A549 (cell line): ENCODE measurements at regions not wholly inside any gene's neighbourhood (a gene's known extent, or its start where the extent isn't known, plus 50 kb on each side); places are given as distances from the start of the nearest gene placed in this dataset.

ENCODE experiments used
- ATAC-seq, 2 experiments: fragments of 200-7000 bp in 1 of 2; fragments of >200 bp in 1 of 2; cut with Nextera tagmentation in 1 of 2; cut with Tn5 transposase in 1 of 2; 3 replicates each; pipeline versions ENCODE4 v1.8.0 to v1.9.1; 2018 to 2020; ENCODE audit warnings: mild to moderate bottlenecking in 1 of 2, moderate library complexity in 1 of 2
- CTCF ChIA-PET: fragments of 300-600 bp; sonication (Branson Sonifier 250); formaldehyde crosslinking; extraction: SDS; loops from one replicate; lab custom pipeline; 2021; ENCODE audit warnings: antibody characterized with exemption, inconsistent platforms; lab: Yijun Ruan, JAX
- POLR2A ChIA-PET: fragments of 350-600 bp; formaldehyde crosslinking; extraction: SDS; loops from one replicate; lab custom pipeline; 2021; ENCODE audit warnings: antibody characterized with exemption, inconsistent platforms; lab: Yijun Ruan, JAX
- DNase-seq, 2 experiments: peaks; one replicate each; pipeline versions ENCODE4 v3.0.0 to v3.0.0-alpha.2; 2011 to 2016; ENCODE audit warnings: low read depth in 1 of 2, low spot score in 1 of 2
- FAIRE-seq: peaks from 2 replicates; lab custom pipeline; 2011; peaks lifted over from hg19 to GRCh38; lab: Jason Lieb, UNC
- H3K27ac ChIP-seq, 2 experiments: fragments of >200 bp; sonication (Bioruptor Twin); formaldehyde crosslinking; 3 replicates each; pipeline ENCODE4 v1.5.1; 2016 to 2017
- H3K4me1 ChIP-seq: fragments of >200 bp; sonication (Bioruptor Twin); formaldehyde crosslinking; 3 replicates; pipeline ENCODE4 v1.6.1; 2016
- H3K4me2 ChIP-seq: fragments of >200 bp; sonication (Bioruptor Twin); formaldehyde crosslinking; 3 replicates; pipeline ENCODE4 v1.6.1; 2016
- H3K4me3 ChIP-seq: fragments of >200 bp; sonication (Bioruptor Twin); formaldehyde crosslinking; 3 replicates; pipeline ENCODE4 v1.5.1; 2016
- H3K9me3 ChIP-seq: fragments of >200 bp; sonication (Bioruptor Twin); formaldehyde crosslinking; 3 replicates; pipeline ENCODE4 v1.6.1; 2016
- ATOH8 ChIP-seq: fragments of 250-450 bp; sonication (Bioruptor Pico); IDR thresholded peaks from 2 replicates; pipeline ENCODE4 v1.5.0; 2020; ENCODE audit warnings: low read depth, mild to moderate bottlenecking, moderate library complexity
- CBX2 ChIP-seq: fragments of 200-600 bp; sonication (generic); IDR thresholded peaks from 2 replicates; pipeline ENCODE4 v1.6.1; 2016; ENCODE audit warnings: low read depth, mild to moderate bottlenecking, borderline replicate concordance
- CTCF ChIP-seq: fragments of >200 bp; sonication (Bioruptor Twin); formaldehyde crosslinking; IDR thresholded peaks from 3 replicates; pipeline ENCODE4 v1.5.1; 2016
- EP300 ChIP-seq, 2 experiments: fragments of >200 bp; sonication (Bioruptor Twin); formaldehyde crosslinking; IDR thresholded peaks; 2 replicates in 1 of 2; 3 replicates in 1 of 2; pipeline ENCODE4 v1.6.1; 2016 to 2017
- ESRRA ChIP-seq: fragments of 150-350 bp; IDR thresholded peaks from 2 replicates; pipeline ENCODE4 v1.6.1; 2014; ENCODE audit warnings: mild to moderate bottlenecking, low read length, borderline replicate concordance
- GATA3 ChIP-seq: IDR thresholded peaks from 2 replicates; pipeline ENCODE4 v1.6.1; 2012; ENCODE audit warnings: borderline replicate concordance
- HEYL ChIP-seq: fragments of 250-450 bp; sonication (Bioruptor Pico); IDR thresholded peaks from 2 replicates; pipeline ENCODE4 v1.8.0; 2021; ENCODE audit warnings: mild to moderate bottlenecking, moderate library complexity
- HOXA7 ChIP-seq: fragments of 250-450 bp; sonication (Bioruptor Pico); IDR thresholded peaks from 2 replicates; pipeline ENCODE4 v1.5.0; 2020; ENCODE audit warnings: mild to moderate bottlenecking, moderate library complexity
- JUN ChIP-seq, 2 experiments: fragments of >200 bp; sonication (Bioruptor Twin); formaldehyde crosslinking; IDR thresholded peaks; 2 replicates in 1 of 2; 3 replicates in 1 of 2; pipeline ENCODE4 v1.6.1; 2016 to 2017
- JUNB ChIP-seq: fragments of >200 bp; sonication (Bioruptor Twin); formaldehyde crosslinking; IDR thresholded peaks from 2 replicates; pipeline ENCODE4 v1.6.1; 2016
- KDM1A ChIP-seq: fragments of 200-600 bp; sonication (generic); IDR thresholded peaks from 2 replicates; pipeline ENCODE4 v1.6.1; 2016; ENCODE audit warnings: low read depth, mild to moderate bottlenecking
- MAFK ChIP-seq: fragments of 450-650 bp; IDR thresholded peaks from 2 replicates; pipeline ENCODE4 v1.6.1; 2014; ENCODE audit not compliant: partially characterized antibody
- MAZ ChIP-seq: fragments of 150-350 bp; IDR thresholded peaks from 2 replicates; pipeline ENCODE4 v1.6.1; 2014; ENCODE audit warnings: antibody characterized with exemption, low read depth, low read length, borderline replicate concordance
- NPAS2 ChIP-seq: fragments of 250-450 bp; sonication (Bioruptor Pico); IDR thresholded peaks from 2 replicates; pipeline ENCODE4 v1.8.0; 2022; ENCODE audit warnings: mild to moderate bottlenecking, moderate library complexity, borderline replicate concordance
- POLR2AphosphoS2 ChIP-seq: conservative IDR thresholded peaks from 2 replicates; pipeline ENCODE4 v1.6.1; 2012; ENCODE audit warnings: low read length, improper control_type of control experiment, inconsistent platforms
- ZC3H11A ChIP-seq: fragments of 450-650 bp; IDR thresholded peaks from 2 replicates; pipeline ENCODE4 v1.6.1; 2014; ENCODE audit warnings: antibody characterized with exemption, mild to moderate bottlenecking
- ZSCAN20 ChIP-seq: fragments of 250-450 bp; sonication (Bioruptor Pico); IDR thresholded peaks from 2 replicates; pipeline ENCODE4 v1.8.0; 2022; ENCODE audit warnings: mild to moderate bottlenecking, moderate library complexity
- WGBS: methylation state at CpG from one replicate; pipeline ENCODE4 v1.1.6; 2017; ENCODE audit errors: missing lambda C conversion rate; 5-methylcytosine and 5-hydroxymethylcytosine counted together
- TF ChIP-seq, protein P1 (sequence below): fragments of >200 bp; sonication (Bioruptor Twin); formaldehyde crosslinking; IDR thresholded peaks from 2 replicates; pipeline ENCODE4 v1.6.1; 2016
- TF ChIP-seq, protein P2 (sequence below): fragments of 200-600 bp; sonication (generic); IDR thresholded peaks from 2 replicates; pipeline ENCODE4 v1.6.1; 2016; ENCODE audit warnings: antibody characterized with exemption, mild to moderate bottlenecking, moderate library complexity

DNA sequence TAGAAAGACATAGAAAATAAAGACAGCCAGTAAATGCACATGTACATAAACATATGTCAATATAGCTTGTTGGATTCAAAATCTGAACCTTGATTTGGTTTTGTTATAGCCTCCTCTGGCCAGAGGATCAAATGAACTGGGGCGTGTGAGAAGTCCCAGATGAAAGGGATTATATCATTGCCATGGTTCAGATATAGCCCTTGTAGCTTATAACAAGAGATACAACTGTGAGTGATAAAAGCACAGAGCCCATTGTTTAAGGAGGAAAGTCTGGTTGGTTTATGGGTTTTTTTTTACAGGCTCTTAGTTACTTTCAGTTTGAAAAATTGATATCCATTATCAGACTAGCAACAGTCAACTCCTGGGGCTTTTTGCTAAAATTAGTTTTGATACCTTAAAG, 101.7 kb upstream of the GLRA2 start:
- ATAC-seq (no peak), DNase-seq (no peak), FAIRE-seq (no peak)
- TF ChIP-seq CTCF, result no peak
- no peak for TF ChIP-seq JUNB
- TF ChIP-seq NPAS2 (CRISPR knock-in tag), result no peak
- no peak for TF ChIP-seq MAZ
- no peak for TF ChIP-seq ZC3H11A
- ChIA-PET POLR2A (no interaction called here), CTCF (no interaction called here)
- H3K9me3 ChIP-seq, result no peaks in the 10 kb centered on the region
- WGBS, result 6% methylated on average over 1 of the region's 1 CpG
- no peaks in the 10 kb centered on the region for H3K4me1 ChIP-seq
- H3K27ac ChIP-seq, result no peak overlapping the region
- H3K4me3 ChIP-seq, result no peak overlapping the region
- H3K4me2 ChIP-seq, result no peak overlapping the region

DNA sequence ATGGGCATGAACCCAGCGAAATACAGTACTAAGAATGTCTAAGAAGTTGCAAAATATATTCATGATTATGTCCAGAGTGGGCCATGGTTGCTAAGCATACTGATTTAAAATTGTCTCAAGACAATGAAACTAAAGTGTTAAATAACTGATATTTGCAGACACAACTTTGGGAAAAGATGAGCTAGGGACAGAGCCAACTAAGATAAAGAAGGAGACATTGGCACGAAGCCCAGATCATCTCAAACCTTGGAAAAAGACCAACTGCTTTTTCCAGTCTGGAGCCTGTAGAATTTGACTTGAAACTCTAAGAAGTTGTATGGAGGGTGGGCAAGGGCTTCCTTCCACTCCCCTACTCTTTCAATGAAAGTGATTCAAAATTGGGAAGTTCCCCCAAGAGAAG, 108.5 kb upstream of the GLRA2 start:
- CTCF ChIA-PET, result no interaction called here
- ATAC-seq (no peak), DNase-seq (no peak), FAIRE-seq (no peak)
- 0% methylated on average over 2 of the region's 2 CpGs for WGBS
- Histone ChIP-seq H3K4me1 (no peaks in the 10 kb centered on the region), H3K4me2 (no peak overlapping the region), H3K27ac (no peak overlapping the region), H3K4me3 (no peak overlapping the region), H3K9me3 (no peaks in the 10 kb centered on the region)
- POLR2A ChIA-PET, result no interaction called here
- TF ChIP-seq POLR2AphosphoS2, result no peak
- no peak for TF ChIP-seq GATA3
- no peak for TF ChIP-seq EP300 (IDR thresholded peaks at IDR 0.05)
- TF ChIP-seq ESRRA, result no peak
- no peak for TF ChIP-seq CTCF
- TF ChIP-seq, protein P1, sequence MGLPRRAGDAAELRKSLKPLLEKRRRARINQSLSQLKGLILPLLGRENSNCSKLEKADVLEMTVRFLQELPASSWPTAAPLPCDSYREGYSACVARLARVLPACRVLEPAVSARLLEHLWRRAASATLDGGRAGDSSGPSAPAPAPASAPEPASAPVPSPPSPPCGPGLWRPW, result no peak

- ChIA-PET CTCF (no interaction called here), POLR2A (no interaction called here)
- H3K9me3 ChIP-seq, result no peaks in the 10 kb centered on the region
- ATAC-seq, result no peak
- no peak for FAIRE-seq
- TF ChIP-seq KDM1A, result no peak
- no peak for TF ChIP-seq MAFK
- no peak for DNase-seq
- no peak overlapping the region for H3K4me3 ChIP-seq
- no peak overlapping the region for H3K4me2 ChIP-seq
- no peaks in the 10 kb centered on the region for H3K4me1 ChIP-seq
- no peak overlapping the region for H3K27ac ChIP-seq
- 0% methylated on average over 1 of the region's 1 CpG for WGBS
Measured at GRCh38 chrX:14412686-14413085, 116.7 kb upstream of the GLRA2 start.

DNA sequence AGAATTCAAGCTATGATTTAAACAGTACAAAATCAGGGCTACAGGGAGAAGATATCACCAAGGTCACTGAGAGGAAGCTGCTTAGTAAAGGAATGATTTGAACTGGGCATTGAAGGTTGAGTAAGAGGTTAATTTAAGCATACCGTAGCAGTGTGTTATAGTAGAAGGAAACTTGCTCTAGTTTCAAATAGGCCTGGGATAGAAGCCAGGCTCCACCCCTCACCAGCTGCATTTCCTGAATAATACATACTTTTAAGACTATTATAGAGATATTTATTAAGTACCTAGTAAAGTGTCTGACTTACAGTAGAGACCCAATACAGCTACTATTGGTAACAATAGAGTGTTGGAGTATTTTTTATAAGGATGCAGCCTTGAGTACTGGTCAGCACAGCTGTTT, 118.0 kb upstream of the GLRA2 start:
- Histone ChIP-seq H3K27ac (no peak overlapping the region), H3K9me3 (no peaks in the 10 kb centered on the region), H3K4me3 (no peak overlapping the region), H3K4me1 (no peaks in the 10 kb centered on the region), H3K4me2 (no peak overlapping the region)
- CTCF ChIA-PET, result no interaction called here
- POLR2A ChIA-PET, result no interaction called here
- 0% methylated on average over 1 of the region's 1 CpG for WGBS
- no peak for ATAC-seq
- FAIRE-seq, result no peak
- DNase-seq, result no peak
- no peak for TF ChIP-seq CBX2
- no peak for TF ChIP-seq HOXA7
- TF ChIP-seq CTCF, result no peak
- TF ChIP-seq HEYL (CRISPR knock-in tag), result no peak
- TF ChIP-seq, protein P2, sequence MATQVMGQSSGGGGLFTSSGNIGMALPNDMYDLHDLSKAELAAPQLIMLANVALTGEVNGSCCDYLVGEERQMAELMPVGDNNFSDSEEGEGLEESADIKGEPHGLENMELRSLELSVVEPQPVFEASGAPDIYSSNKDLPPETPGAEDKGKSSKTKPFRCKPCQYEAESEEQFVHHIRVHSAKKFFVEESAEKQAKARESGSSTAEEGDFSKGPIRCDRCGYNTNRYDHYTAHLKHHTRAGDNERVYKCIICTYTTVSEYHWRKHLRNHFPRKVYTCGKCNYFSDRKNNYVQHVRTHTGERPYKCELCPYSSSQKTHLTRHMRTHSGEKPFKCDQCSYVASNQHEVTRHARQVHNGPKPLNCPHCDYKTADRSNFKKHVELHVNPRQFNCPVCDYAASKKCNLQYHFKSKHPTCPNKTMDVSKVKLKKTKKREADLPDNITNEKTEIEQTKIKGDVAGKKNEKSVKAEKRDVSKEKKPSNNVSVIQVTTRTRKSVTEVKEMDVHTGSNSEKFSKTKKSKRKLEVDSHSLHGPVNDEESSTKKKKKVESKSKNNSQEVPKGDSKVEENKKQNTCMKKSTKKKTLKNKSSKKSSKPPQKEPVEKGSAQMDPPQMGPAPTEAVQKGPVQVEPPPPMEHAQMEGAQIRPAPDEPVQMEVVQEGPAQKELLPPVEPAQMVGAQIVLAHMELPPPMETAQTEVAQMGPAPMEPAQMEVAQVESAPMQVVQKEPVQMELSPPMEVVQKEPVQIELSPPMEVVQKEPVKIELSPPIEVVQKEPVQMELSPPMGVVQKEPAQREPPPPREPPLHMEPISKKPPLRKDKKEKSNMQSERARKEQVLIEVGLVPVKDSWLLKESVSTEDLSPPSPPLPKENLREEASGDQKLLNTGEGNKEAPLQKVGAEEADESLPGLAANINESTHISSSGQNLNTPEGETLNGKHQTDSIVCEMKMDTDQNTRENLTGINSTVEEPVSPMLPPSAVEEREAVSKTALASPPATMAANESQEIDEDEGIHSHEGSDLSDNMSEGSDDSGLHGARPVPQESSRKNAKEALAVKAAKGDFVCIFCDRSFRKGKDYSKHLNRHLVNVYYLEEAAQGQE, result no peak
- TF ChIP-seq, protein P1, result no peak
- no peak for TF ChIP-seq ATOH8 (CRISPR knock-in tag)
- no peak for TF ChIP-seq JUN (IDR thresholded peaks at IDR 0.05)
- no peak for TF ChIP-seq ZSCAN20 (CRISPR knock-in tag)
